ENCODE measurements at regions not wholly inside any gene's neighbourhood (a gene's known extent, or its start where the extent isn't known, plus 50 kb on each side); places are given as distances from the start of the nearest gene placed in this dataset.
A peak's percentile ranks its signal among the peaks of the same experiment; 100 is the strongest.

GRCh38 chr1:191577213-191577612 lies 581.0 kb upstream of the RGS18 start:
- no peak for ATAC-seq
- Mint-ChIP-seq H3K4me1 (no peaks in the 10 kb centered on the region), H3K27me3 (no peaks in the 10 kb centered on the region), H3K9me3 (peaks cover 11% of the 10 kb centered on the region), H3K4me3 (no peak overlapping the region), H3K27ac (no peak overlapping the region), H3K36me3 (no peaks in the 10 kb centered on the region)

- no peak overlapping the region for H3K4me3 Mint-ChIP-seq
- H3K27ac Mint-ChIP-seq = no peak overlapping the region
- no peak for ATAC-seq
- no peaks in the 10 kb centered on the region for H3K4me1 Mint-ChIP-seq
- no peaks in the 10 kb centered on the region for H3K36me3 Mint-ChIP-seq
- no peaks in the 10 kb centered on the region for H3K27me3 Mint-ChIP-seq
- peaks cover 12% of the 10 kb centered on the region for H3K9me3 Mint-ChIP-seq
Measured at GRCh38 chr1:191578281-191578680, 580.0 kb upstream of the RGS18 start.

- ATAC-seq = no peak
- no peaks in the 10 kb centered on the region for H3K27me3 Mint-ChIP-seq
- no peaks in the 10 kb centered on the region for H3K36me3 Mint-ChIP-seq
- no peaks in the 10 kb centered on the region for H3K4me1 Mint-ChIP-seq
- peaks cover 13% of the 10 kb centered on the region for H3K9me3 Mint-ChIP-seq
- H3K4me3 Mint-ChIP-seq = no peak overlapping the region
- no peak overlapping the region for H3K27ac Mint-ChIP-seq
Measured at GRCh38 chr1:191579019-191579418, 579.2 kb upstream of the RGS18 start.

- ATAC-seq = no peak
- peaks cover 16% of the 10 kb centered on the region for H3K9me3 Mint-ChIP-seq
Measured at GRCh38 chr1:191582169-191582568, 576.1 kb upstream of the RGS18 start.

GRCh38 chr1:191585095-191585494 lies 573.2 kb upstream of the RGS18 start:
- no peaks in the 10 kb centered on the region for H3K27me3 Mint-ChIP-seq
- no peak for ATAC-seq
- H3K36me3 Mint-ChIP-seq = no peaks in the 10 kb centered on the region
- H3K4me1 Mint-ChIP-seq = no peaks in the 10 kb centered on the region
- peaks cover 8% of the 10 kb centered on the region for H3K9me3 Mint-ChIP-seq
- H3K27ac Mint-ChIP-seq = no peak overlapping the region
- no peak overlapping the region for H3K4me3 Mint-ChIP-seq

More at GRCh38 chr1:191582169-191582568, 576.1 kb upstream of the RGS18 start:
- Mint-ChIP-seq H3K4me1 (no peaks in the 10 kb centered on the region), H3K4me3 (no peak overlapping the region), H3K27me3 (no peaks in the 10 kb centered on the region), H3K27ac (no peak overlapping the region), H3K36me3 (no peaks in the 10 kb centered on the region)

- Mint-ChIP-seq H3K4me3 (no peak overlapping the region), H3K27me3 (no peaks in the 10 kb centered on the region), H3K27ac (no peak overlapping the region), H3K9me3 (peaks cover 2% of the 10 kb centered on the region), H3K36me3 (no peaks in the 10 kb centered on the region), H3K4me1 (no peaks in the 10 kb centered on the region)
- no peak for ATAC-seq
Measured at GRCh38 chr1:191588905-191589304, 569.4 kb upstream of the RGS18 start.

- Mint-ChIP-seq H3K27ac (no peak overlapping the region), H3K9me3 (peaks cover 2% of the 10 kb centered on the region), H3K4me3 (no peak overlapping the region), H3K4me1 (no peaks in the 10 kb centered on the region), H3K27me3 (no peaks in the 10 kb centered on the region), H3K36me3 (no peaks in the 10 kb centered on the region)
- no peak for ATAC-seq
Measured at GRCh38 chr1:191589536-191589935, 568.7 kb upstream of the RGS18 start.

- Mint-ChIP-seq H3K4me1 (no peaks in the 10 kb centered on the region), H3K9me3 (no peaks in the 10 kb centered on the region), H3K27me3 (no peaks in the 10 kb centered on the region), H3K36me3 (no peaks in the 10 kb centered on the region), H3K27ac (no peak overlapping the region), H3K4me3 (no peak overlapping the region)
- no peak for ATAC-seq
Measured at GRCh38 chr1:191590578-191590977, 567.7 kb upstream of the RGS18 start.

GRCh38 chr1:191592039-191592438 lies 566.2 kb upstream of the RGS18 start:
- H3K36me3 Mint-ChIP-seq = no peaks in the 10 kb centered on the region
- H3K27ac Mint-ChIP-seq = no peak overlapping the region
- H3K9me3 Mint-ChIP-seq = no peaks in the 10 kb centered on the region
- H3K27me3 Mint-ChIP-seq = no peaks in the 10 kb centered on the region
- H3K4me3 Mint-ChIP-seq = no peak overlapping the region
- no peak for ATAC-seq
- no peaks in the 10 kb centered on the region for H3K4me1 Mint-ChIP-seq

GRCh38 chr1:191592907-191593306 lies 565.4 kb upstream of the RGS18 start:
- no peak for ATAC-seq
- Mint-ChIP-seq H3K4me3 (no peak overlapping the region), H3K4me1 (no peaks in the 10 kb centered on the region), H3K27ac (no peak overlapping the region), H3K27me3 (no peaks in the 10 kb centered on the region), H3K36me3 (no peaks in the 10 kb centered on the region), H3K9me3 (no peaks in the 10 kb centered on the region)

GRCh38 chr1:191595170-191595569 lies 563.1 kb upstream of the RGS18 start:
- Mint-ChIP-seq H3K4me1 (no peaks in the 10 kb centered on the region), H3K4me3 (no peak overlapping the region), H3K27me3 (no peaks in the 10 kb centered on the region), H3K9me3 (no peaks in the 10 kb centered on the region), H3K27ac (no peak overlapping the region), H3K36me3 (no peaks in the 10 kb centered on the region)
- ATAC-seq = peak; percentile 34

GRCh38 chr1:191608367-191608766 lies 549.9 kb upstream of the RGS18 start:
- no peaks in the 10 kb centered on the region for H3K9me3 Mint-ChIP-seq
- H3K4me1 Mint-ChIP-seq = no peaks in the 10 kb centered on the region
- H3K27ac Mint-ChIP-seq = no peak overlapping the region
- H3K4me3 Mint-ChIP-seq = no peak overlapping the region
- H3K36me3 Mint-ChIP-seq = no peaks in the 10 kb centered on the region
- ATAC-seq = no peak
- H3K27me3 Mint-ChIP-seq = no peaks in the 10 kb centered on the region

GRCh38 chr1:191609305-191609704 lies 549.0 kb upstream of the RGS18 start:
- Mint-ChIP-seq H3K4me1 (no peaks in the 10 kb centered on the region), H3K27me3 (no peaks in the 10 kb centered on the region), H3K4me3 (no peak overlapping the region), H3K27ac (no peak overlapping the region), H3K9me3 (no peaks in the 10 kb centered on the region), H3K36me3 (no peaks in the 10 kb centered on the region)
- ATAC-seq = no peak

GRCh38 chr1:191615101-191615821 lies 543.0 kb upstream of the RGS18 start:
- H3K36me3 Mint-ChIP-seq = no peaks in the 10 kb centered on the region

GRCh38 chr1:191618181-191618580 lies 540.1 kb upstream of the RGS18 start:
- no peak for ATAC-seq
- Mint-ChIP-seq H3K9me3 (peaks cover 3% of the 10 kb centered on the region), H3K36me3 (no peaks in the 10 kb centered on the region), H3K27ac (no peak overlapping the region), H3K27me3 (no peaks in the 10 kb centered on the region), H3K4me1 (no peaks in the 10 kb centered on the region), H3K4me3 (no peak overlapping the region)

More at GRCh38 chr1:191615101-191615821, 543.0 kb upstream of the RGS18 start:
- Mint-ChIP-seq H3K9me3 (peaks cover 3% of the 10 kb centered on the region), H3K27ac (no peak overlapping the region), H3K27me3 (no peaks in the 10 kb centered on the region), H3K4me3 (no peak overlapping the region), H3K4me1 (no peaks in the 10 kb centered on the region)
- no peak for ATAC-seq

- H3K4me1 Mint-ChIP-seq = no peaks in the 10 kb centered on the region
- peaks cover 3% of the 10 kb centered on the region for H3K9me3 Mint-ChIP-seq
- H3K4me3 Mint-ChIP-seq = no peak overlapping the region
- no peak for ATAC-seq
- no peaks in the 10 kb centered on the region for H3K36me3 Mint-ChIP-seq
- no peaks in the 10 kb centered on the region for H3K27me3 Mint-ChIP-seq
- no peak overlapping the region for H3K27ac Mint-ChIP-seq
Measured at GRCh38 chr1:191620883-191621282, 537.4 kb upstream of the RGS18 start.

Measured in stimulated activated memory B cell treated with anti-CD40 and anti-IgM and Interleukin-4, amounts not matched to agents 10 μg/mL and 1 μg/mL and 100 μg/mL, for 72 hours (primary cell).